Ovary (tissue), 7 donors: ENCODE measurements at regions not wholly inside any gene's neighbourhood (a gene's known extent, or its start where the extent isn't known, plus 50 kb on each side); places are given as distances from the start of the nearest gene placed in this dataset.

ENCODE experiments used
- DNase-seq, 5 donors: peaks; one replicate each; pipeline ENCODE4 v3.0.0-alpha.2; 2019 to 2020
- H3K27ac ChIP-seq, 2 donors: fragments of 200-600 bp; one replicate each; pipeline versions ENCODE4 v1.5.1 to v1.8.0; 2019 to 2022
- H3K27me3 ChIP-seq: fragments of 200-600 bp; one replicate; pipeline ENCODE4 v1.8.0; 2022
- H3K36me3 ChIP-seq: fragments of 200-600 bp; sonication (generic); one replicate; pipeline ENCODE4 v1.5.1; 2019
- H3K4me1 ChIP-seq: one replicate; pipeline ENCODE4 v1.8.1; 2013; ENCODE audit warnings: mild to moderate bottlenecking, moderate library complexity; ENCODE audit not compliant: insufficient read depth
- H3K4me3 ChIP-seq: fragments of 200-600 bp; sonication (generic); one replicate; pipeline ENCODE4 v1.5.1; 2017
- H3K9me3 ChIP-seq, 2 donors: fragments of 200-600 bp in 1 of 2; sonication (generic) in 1 of 2; one replicate each; pipeline versions ENCODE4 v1.5.1 to v1.8.1; 2013 to 2019; ENCODE audit warnings: mild to moderate bottlenecking in 1 of 2, moderate library complexity in 1 of 2
- EP300 ChIP-seq: sonication (generic); formaldehyde crosslinking; IDR thresholded peaks from one replicate; pipeline ENCODE4 v1.6.1; 2017; ENCODE audit warnings: antibody characterized with exemption
- POLR2A ChIP-seq: fragments of 450-650 bp; IDR thresholded peaks from one replicate; pipeline ENCODE4 v1.6.1; 2017; ENCODE audit warnings: antibody characterized with exemption, mild to moderate bottlenecking, moderate library complexity
- WGBS, 3 donors: extraction: QIAGEN DNeasy Blood & Tissue Kit in 1 of 3; methylation state at CpG; one replicate each; pipeline versions ENCODE4 v1.1.5 to v1.1.7; 2013 to 2017; 5-methylcytosine and 5-hydroxymethylcytosine counted together
- intact Hi-C, 4 donors: fragments of 100-400 bp; cut with DNase I; formaldehyde crosslinking; loops; one replicate each; pipeline versions ENCODE4 v1.11.0 to v1.15.1; 2022 to 2023
- TF ChIP-seq, protein P1 (sequence below), 3 donors: fragments of 450-650 bp in 2 of 3; fragments of 200-600 bp in 1 of 3; IDR thresholded peaks; one replicate each; pipeline versions ENCODE4 v1.5.1 to v1.8.0; 2016 to 2022; ENCODE audit warnings: antibody characterized with exemption in 3 of 3, mild to moderate bottlenecking in 1 of 3
- donor health status: DM: no; HTN: no; CAD: no; lungs with moderate emphysema.
- donor health status: DM: no; HTN: no; CAD: no.
- donor health status: Bipolar disorder and iron deficiency.
- donor health status: DM: no; HTN: no; CAD: no.
- donor health status: DM: yes; HTN: yes; CAD: no.

DNA sequence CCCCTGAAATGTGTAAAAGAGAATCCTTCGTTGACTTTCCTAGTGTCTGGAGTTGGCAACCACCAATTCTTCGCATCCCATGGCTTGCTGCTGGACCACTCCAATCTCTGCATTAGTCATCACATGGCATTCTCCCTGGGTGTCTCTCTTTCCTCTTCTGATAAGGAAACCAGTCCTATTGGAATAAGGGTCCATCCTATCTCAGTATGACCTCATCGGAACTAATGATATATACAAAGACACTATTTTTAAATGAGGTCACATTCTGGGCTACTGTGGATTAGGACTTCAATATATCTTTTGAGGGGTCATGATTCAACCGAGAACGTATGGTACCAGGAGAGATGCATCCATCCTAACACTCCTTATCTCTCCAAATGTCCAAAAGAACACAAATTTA is 259.1 kb upstream of the CPEB2 start:
- H3K27ac ChIP-seq: no peak overlapping the region

DNA sequence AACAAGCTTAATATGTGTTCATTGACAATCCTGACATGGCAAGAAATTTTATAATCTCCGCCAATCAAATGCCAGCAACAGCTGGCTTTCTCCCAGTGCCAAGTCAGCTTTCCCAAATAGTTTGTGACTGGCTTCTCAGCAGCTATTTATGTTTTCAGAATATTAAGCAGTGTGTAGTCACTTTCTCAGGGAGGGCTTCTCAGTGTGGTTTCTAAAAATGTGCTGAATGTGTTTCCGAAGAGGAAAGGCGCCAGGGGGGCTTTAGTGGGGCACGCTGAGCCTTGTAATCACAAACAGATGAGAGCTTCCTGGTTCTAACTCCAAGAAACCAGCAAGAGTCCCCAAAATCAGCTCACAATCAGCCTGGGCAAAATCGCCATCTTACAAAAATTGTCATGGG is 258.7 kb upstream of the CPEB2 start:
- no peaks in the 10 kb centered on the region for H3K9me3 ChIP-seq
- DNase-seq: no peak
- no peaks in the 10 kb centered on the region for H3K36me3 ChIP-seq
- WGBS, 3 donors: 83 to 84% (median 84%) methylated on average over 5 of the region's 5 CpGs
- TF ChIP-seq EP300 (no peak), POLR2A (no peak)
- TF ChIP-seq, protein P1, sequence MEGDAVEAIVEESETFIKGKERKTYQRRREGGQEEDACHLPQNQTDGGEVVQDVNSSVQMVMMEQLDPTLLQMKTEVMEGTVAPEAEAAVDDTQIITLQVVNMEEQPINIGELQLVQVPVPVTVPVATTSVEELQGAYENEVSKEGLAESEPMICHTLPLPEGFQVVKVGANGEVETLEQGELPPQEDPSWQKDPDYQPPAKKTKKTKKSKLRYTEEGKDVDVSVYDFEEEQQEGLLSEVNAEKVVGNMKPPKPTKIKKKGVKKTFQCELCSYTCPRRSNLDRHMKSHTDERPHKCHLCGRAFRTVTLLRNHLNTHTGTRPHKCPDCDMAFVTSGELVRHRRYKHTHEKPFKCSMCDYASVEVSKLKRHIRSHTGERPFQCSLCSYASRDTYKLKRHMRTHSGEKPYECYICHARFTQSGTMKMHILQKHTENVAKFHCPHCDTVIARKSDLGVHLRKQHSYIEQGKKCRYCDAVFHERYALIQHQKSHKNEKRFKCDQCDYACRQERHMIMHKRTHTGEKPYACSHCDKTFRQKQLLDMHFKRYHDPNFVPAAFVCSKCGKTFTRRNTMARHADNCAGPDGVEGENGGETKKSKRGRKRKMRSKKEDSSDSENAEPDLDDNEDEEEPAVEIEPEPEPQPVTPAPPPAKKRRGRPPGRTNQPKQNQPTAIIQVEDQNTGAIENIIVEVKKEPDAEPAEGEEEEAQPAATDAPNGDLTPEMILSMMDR (IDR thresholded peaks at IDR 0.05): no peak
- H3K27me3 ChIP-seq: no peaks in the 10 kb centered on the region
- intact Hi-C loops: no loop called here
- H3K4me1 ChIP-seq: no peaks in the 10 kb centered on the region
- H3K4me3 ChIP-seq: no peak overlapping the region
- no peak overlapping the region for H3K27ac ChIP-seq

More for the DNA sequence above, 259.1 kb upstream of the CPEB2 start:
- Histone ChIP-seq H3K4me3 (no peak overlapping the region), H3K9me3 (no peaks in the 10 kb centered on the region), H3K27me3 (no peaks in the 10 kb centered on the region), H3K36me3 (no peaks in the 10 kb centered on the region), H3K4me1 (no peaks in the 10 kb centered on the region)
- WGBS, 3 donors: 81 to 86% (median 85%) methylated on average over 5 of the region's 5 CpGs
- TF ChIP-seq POLR2A (no peak), EP300 (no peak)
- TF ChIP-seq, protein P1 (IDR thresholded peaks at IDR 0.05): no peak
- DNase-seq: no peak
- intact Hi-C loops: no loop called here

DNA sequence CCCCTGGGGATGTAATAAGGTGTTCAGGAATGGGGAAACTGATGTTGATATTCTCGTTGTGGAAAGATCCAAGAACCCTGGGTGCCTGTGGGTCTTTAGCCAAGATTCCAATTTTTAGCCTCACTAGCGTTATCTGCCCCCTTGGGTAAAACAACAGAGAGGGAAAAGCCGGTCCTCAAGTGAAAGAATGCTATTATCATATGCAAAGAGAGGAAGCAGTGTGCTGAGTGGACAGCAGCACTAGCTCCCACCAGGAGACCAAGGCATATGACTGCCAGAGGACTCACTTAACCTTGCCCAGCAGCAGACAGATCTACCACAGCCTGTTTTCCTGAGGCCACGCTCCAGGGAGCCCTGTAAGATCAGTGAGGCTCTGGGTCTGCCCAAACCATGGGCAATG is 257.9 kb upstream of the CPEB2 start:
- no peak for DNase-seq
- no peak overlapping the region for H3K4me3 ChIP-seq
- H3K4me1 ChIP-seq: no peaks in the 10 kb centered on the region
- intact Hi-C loops: no loop called here
- H3K27me3 ChIP-seq: no peaks in the 10 kb centered on the region
- no peaks in the 10 kb centered on the region for H3K9me3 ChIP-seq
- TF ChIP-seq, protein P1 (IDR thresholded peaks at IDR 0.05): no peak
- TF ChIP-seq POLR2A: no peak
- TF ChIP-seq EP300: no peak
- WGBS, 3 donors: 52 to 58% (median 52%) methylated on average over 4 of the region's 4 CpGs
- no peaks in the 10 kb centered on the region for H3K36me3 ChIP-seq
- no peak overlapping the region for H3K27ac ChIP-seq

DNA sequence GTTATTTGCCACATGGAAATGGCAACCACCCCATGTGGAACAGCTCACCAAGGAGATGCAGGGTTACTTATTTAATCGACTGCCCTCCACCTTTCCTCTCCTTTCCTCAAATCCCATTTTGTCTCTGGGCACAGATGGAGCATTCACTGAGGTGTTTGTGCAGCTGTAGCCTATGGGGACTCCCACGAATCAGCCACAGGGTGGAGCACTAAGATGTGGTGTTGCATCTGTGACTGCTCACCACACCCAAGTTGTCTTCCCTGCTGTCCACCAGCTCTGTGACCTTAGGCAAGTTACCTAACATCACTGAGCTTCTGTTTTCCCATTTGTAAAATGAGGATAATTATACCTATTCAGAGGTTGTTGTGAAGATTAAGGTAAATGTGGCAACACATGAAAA is 252.4 kb upstream of the CPEB2 start:
- intact Hi-C loops: no loop called here
- H3K9me3 ChIP-seq: no peaks in the 10 kb centered on the region
- H3K27ac ChIP-seq: no peak overlapping the region
- H3K36me3 ChIP-seq: no peaks in the 10 kb centered on the region
- H3K4me3 ChIP-seq: no peak overlapping the region
- H3K4me1 ChIP-seq: no peaks in the 10 kb centered on the region
- no peak for DNase-seq
- 59 to 71% (median 60%) methylated on average over 2 of the region's 2 CpGs for WGBS, 3 donors
- TF ChIP-seq EP300 (no peak), POLR2A (no peak)
- TF ChIP-seq, protein P1 (IDR thresholded peaks at IDR 0.05): no peak
- H3K27me3 ChIP-seq: no peaks in the 10 kb centered on the region
